Right ventricle myocardium inferior (tissue), 1 donor: ENCODE measurements at regions not wholly inside any gene's neighbourhood (a gene's known extent, or its start where the extent isn't known, plus 50 kb on each side); places are given as distances from the start of the nearest gene placed in this dataset.
"Not testable (repeated sequence)": the region's sequence is repeated elsewhere in the genome, so short reads cannot be mapped to it uniquely, and the experiment has no call there.

ENCODE experiments used
- ATAC-seq: fragments of 200-7000 bp; cut with Tn5 transposase; one replicate; pipeline ENCODE4 v1.9.1; 2020; ENCODE audit warnings: mild to moderate bottlenecking, moderate library complexity
- DNase-seq: peaks from one replicate; pipeline ENCODE4 v3.0.0; 2021; ENCODE audit errors: missing footprints
- intact Hi-C: fragments of 100-400 bp; cut with DNase I; formaldehyde crosslinking; loops from one replicate; pipeline ENCODE4 v1.11.0; 2022
- donor health status: DM: no; HTN: yes; CAD: no; lungs with severe emphysema.

- intact Hi-C loops: no loop called here
- ATAC-seq: no peak
- no peak for DNase-seq
Measured at GRCh38 chr13:34352958-34353357, 535.0 kb downstream of the RFC3 start.

- intact Hi-C loops: no loop called here
- ATAC-seq (no peak), DNase-seq (no peak)
Measured at GRCh38 chr13:34356686-34357434, 538.9 kb downstream of the RFC3 start.

- DNase-seq (no peak), ATAC-seq (no peak)
- intact Hi-C loops: no loop called here
Measured at GRCh38 chr13:34357435-34358232, 539.7 kb downstream of the RFC3 start.

GRCh38 chr13:34358811-34359513 is 541.0 kb downstream of the RFC3 start:
- ATAC-seq (no peak), DNase-seq (no peak)
- intact Hi-C loops: no loop called here

DNA sequence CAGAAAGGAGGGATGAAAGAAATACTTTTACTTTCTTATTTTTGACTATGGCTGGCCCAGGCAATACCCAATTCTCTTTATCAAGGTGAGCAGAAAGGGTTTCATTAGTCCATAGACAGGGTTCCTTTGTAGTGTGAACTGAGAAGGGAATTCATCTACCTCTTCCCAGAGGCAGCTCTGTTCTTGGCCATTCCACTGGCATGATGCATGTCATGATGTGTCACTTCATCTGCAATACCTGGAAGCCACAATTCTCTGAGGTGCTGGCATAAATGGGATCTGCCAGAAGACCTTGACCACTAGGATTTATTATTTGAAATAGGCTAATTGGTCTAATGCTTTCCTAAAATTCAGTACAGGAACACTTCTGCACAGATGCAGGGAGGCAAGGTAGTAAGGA is 542.8 kb downstream of the RFC3 start:
- no peak for DNase-seq
- no peak for ATAC-seq
- intact Hi-C loops: no loop called here

DNA sequence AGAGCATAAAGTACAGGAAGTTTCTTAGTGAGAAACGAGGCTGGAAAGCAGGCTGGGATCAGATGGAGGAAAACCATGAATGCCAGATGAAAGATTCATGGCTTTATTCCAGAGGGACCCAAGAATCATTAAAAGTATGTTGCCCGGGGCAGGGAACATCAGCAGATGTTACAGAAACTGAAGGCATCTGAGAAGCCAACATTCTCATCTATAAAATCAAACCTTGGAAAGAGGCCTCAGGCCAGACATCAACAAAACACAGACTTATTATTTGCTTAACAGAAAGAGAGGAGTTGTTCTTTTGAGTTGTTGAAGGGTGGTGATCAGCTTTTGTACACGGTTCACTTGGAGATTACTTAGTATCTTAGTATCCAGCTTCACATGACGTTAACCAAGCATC is 543.6 kb downstream of the RFC3 start:
- ATAC-seq: no peak
- no peak for DNase-seq
- intact Hi-C loops: no loop called here

- intact Hi-C loops: no loop called here
- no peak for ATAC-seq
- DNase-seq: no peak
Measured at GRCh38 chr13:34363266-34363665, 545.3 kb downstream of the RFC3 start.

GRCh38 chr13:34364633-34365032 is 546.7 kb downstream of the RFC3 start:
- DNase-seq (no peak), ATAC-seq (no peak)
- intact Hi-C loops: no loop called here

- ATAC-seq: no peak
- no peak for DNase-seq
- intact Hi-C loops: no loop called here
Measured at GRCh38 chr13:34369931-34370330, 552.0 kb downstream of the RFC3 start.

DNA sequence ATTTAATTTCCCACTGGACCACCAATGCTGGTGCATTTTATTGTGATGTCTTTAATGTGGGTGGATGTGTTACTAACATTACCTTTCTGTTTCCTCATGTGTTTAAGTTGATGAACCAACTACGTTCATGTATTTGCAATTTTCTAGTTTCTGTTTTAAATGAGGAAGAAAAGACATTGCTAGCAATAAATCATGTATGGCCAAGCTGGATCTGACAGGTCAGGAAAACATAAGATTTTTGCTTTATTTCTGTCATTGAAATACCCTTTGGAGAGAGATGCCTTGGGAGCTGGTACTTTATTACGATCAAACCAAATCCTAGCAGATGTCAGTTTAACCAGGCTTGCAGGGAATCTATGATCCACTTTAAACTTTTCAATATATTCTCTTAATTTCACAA is 553.2 kb downstream of the RFC3 start:
- intact Hi-C loops: no loop called here
- no peak for ATAC-seq
- no peak for DNase-seq

- intact Hi-C loops: no loop called here
- DNase-seq (no peak), ATAC-seq (no peak)
Measured at GRCh38 chr13:34371645-34372395, 553.9 kb downstream of the RFC3 start.

DNA sequence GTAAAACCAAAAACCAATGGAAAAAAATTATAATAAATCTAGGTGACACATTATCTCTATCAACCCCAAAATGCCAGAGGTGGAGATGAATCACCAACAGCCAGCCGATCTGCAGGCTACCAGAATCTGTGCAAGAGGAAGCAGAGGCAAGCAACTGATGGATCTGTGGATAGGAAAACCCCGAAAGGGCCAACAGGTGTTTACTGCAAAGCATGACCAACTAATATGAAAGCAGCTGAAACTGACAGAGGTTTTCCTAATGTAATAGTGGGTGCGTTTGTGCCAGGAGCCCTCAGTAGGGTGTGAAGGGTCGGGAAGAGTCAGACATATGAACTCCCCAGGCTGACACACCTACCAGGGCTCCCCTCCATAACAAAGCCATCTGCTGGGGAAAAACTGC is 554.6 kb downstream of the RFC3 start:
- intact Hi-C loops: no loop called here
- DNase-seq: no peak
- ATAC-seq: no peak

DNA sequence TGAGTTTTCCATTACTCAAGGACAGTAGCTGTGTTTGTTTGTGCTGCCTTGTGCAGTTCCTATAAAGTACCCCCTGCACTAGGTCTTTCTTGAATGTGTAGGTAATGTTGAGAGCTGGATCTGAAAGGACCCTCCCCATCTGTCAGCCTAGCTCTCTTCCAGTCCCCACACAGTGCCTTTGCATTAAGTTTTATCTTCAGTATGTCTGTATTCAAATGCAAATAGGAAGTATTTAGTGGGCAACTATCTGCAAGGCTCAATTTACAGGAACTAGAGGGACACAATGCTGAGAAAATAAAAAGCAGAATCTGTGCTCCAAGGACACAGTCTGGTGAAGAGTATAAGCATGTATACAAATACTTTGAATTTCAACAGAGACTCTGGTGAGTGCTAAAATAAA is 558.5 kb downstream of the RFC3 start:
- DNase-seq (no peak), ATAC-seq (no peak)
- intact Hi-C loops: no loop called here

DNA sequence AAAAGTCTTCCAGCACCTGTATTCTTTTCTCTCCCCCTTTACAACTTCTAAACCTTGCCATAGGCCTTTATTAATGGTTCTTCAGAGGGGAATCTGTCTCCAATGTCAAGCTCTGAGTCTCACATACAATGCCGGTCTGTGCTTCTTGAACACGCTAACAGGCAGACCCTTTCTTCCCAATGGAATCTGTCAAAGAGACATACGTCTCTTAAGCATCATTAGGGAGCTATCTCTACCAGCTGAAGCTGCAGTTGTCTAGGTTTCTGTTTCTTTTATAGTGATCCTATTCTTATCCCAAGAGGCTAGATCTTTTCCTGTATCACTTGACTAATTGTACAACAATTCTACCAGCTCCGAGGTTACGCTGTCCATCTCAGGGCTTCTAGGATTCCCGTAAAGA is 560.8 kb upstream of the NBEA start:
- intact Hi-C loops: no loop called here
- ATAC-seq: no peak
- no peak for DNase-seq

- no peak for DNase-seq
- no peak for ATAC-seq
- intact Hi-C loops: no loop called here
Measured at GRCh38 chr13:34383728-34384127, 558.3 kb upstream of the NBEA start.

DNA sequence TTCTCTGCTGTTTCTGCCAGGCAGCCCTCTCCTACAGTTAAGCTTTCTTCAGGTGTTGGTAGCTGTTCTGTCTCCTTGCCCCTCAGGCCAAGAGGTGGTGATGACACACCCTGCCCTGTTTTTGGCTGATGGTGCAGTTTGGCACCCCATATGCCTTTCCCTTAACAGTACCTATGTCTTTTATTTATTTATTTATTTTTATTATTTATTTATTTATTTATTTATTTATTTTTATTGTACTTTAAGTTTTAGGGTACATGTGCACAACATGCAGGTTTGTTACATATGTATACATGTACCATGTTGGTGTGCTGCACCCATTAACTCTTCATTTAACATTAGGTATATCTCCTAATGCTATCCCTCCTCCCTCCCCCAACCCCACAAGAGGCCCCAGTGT is 555.8 kb upstream of the NBEA start:
- DNase-seq, ATAC-seq, intact Hi-C loops: not testable (repeated sequence)

DNA sequence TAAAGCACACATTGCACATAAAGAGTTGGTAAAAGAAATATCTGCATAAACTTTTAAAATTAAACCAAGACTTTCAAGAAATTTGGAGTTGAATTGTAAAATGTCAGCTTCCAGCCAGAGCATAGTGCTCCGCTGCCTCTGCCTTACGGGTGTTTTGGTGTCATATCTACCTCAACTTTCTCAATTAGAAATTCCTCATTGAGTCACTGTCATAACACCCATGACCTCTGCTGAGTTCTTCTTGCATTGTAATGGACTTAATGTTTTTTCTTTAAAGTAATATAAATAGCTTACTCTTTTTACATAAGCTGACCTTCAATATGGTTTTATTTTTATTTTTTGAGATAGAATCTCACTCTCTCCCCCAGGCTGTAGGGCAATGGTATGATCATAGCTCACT is 551.0 kb upstream of the NBEA start:
- intact Hi-C loops: no loop called here
- no peak for DNase-seq
- ATAC-seq: no peak

DNA sequence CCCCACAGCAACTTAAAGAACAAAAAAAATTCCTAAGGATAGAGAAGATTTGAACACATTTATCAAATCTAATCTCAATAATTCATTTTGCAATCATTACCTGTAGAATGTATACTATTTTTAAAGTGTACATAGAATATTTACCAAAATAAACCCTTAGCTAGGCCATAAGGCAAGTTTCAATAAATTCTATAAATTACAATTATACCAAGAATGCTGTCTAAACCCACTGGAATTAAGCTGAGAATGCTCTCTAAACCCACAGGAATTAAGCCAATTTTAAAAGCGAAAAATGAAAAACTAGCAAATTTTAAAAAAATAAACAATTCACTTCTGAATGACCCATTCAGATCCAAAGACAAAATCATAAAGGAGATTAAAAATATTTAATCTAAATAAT is 540.4 kb upstream of the NBEA start:
- ATAC-seq: no peak
- intact Hi-C loops: no loop called here
- DNase-seq: no peak
